NAMALWA (cell line): ENCODE measurements at regions not wholly inside any gene's neighbourhood (a gene's known extent, or its start where the extent isn't known, plus 50 kb on each side); places are given as distances from the start of the nearest gene placed in this dataset.

Source experiments
- DNase-seq: peaks from one replicate; pipeline ENCODE4 v3.0.0-alpha.2; 2015; ENCODE audit warnings: low spot score

- no peak for DNase-seq
Observed at GRCh38 chr6:104617591-104617990, 242.1 kb downstream of the HACE1 start.

GRCh38 chr6:104614394-104614793 lies 245.3 kb downstream of the HACE1 start:
- no peak for DNase-seq

- no peak for DNase-seq
Observed at GRCh38 chr6:104613416-104614001, 246.2 kb downstream of the HACE1 start.

GRCh38 chr6:104612541-104612940 lies 247.2 kb downstream of the HACE1 start:
- DNase-seq: no peak

- DNase-seq: no peak
Observed at GRCh38 chr6:104608101-104608500, 251.6 kb downstream of the HACE1 start.

- DNase-seq: no peak
Observed at GRCh38 chr6:104607501-104607900, 252.2 kb downstream of the HACE1 start.

GRCh38 chr6:104606361-104606760 lies 253.4 kb downstream of the HACE1 start:
- DNase-seq: no peak

- no peak for DNase-seq
Observed at GRCh38 chr6:104604685-104605084, 255.0 kb downstream of the HACE1 start.

- no peak for DNase-seq
Observed at GRCh38 chr6:104603108-104603745, 256.5 kb downstream of the HACE1 start.

- DNase-seq: no peak
Observed at GRCh38 chr6:104601721-104602120, 258.0 kb downstream of the HACE1 start.

- no peak for DNase-seq
Observed at GRCh38 chr6:104601131-104601651, 258.5 kb downstream of the HACE1 start.

GRCh38 chr6:104600639-104600931 lies 259.1 kb downstream of the HACE1 start:
- DNase-seq: no peak

- no peak for DNase-seq
Observed at GRCh38 chr6:104599821-104600638, 259.7 kb downstream of the HACE1 start.

- no peak for DNase-seq
Observed at GRCh38 chr6:104597541-104598050, 262.1 kb downstream of the HACE1 start.

- no peak for DNase-seq
Observed at GRCh38 chr6:104596091-104596490, 263.6 kb downstream of the HACE1 start.

- DNase-seq: no peak
Observed at GRCh38 chr6:104595311-104595820, 264.4 kb downstream of the HACE1 start.

GRCh38 chr6:104591573-104592334 lies 268.0 kb downstream of the HACE1 start:
- DNase-seq: no peak

- no peak for DNase-seq
Observed at GRCh38 chr6:104589940-104590339, 269.8 kb downstream of the HACE1 start.

GRCh38 chr6:104585646-104586045 lies 274.1 kb downstream of the HACE1 start:
- no peak for DNase-seq

- DNase-seq: no peak
Observed at GRCh38 chr6:104580452-104580851, 279.3 kb downstream of the HACE1 start.

- DNase-seq: no peak
Observed at GRCh38 chr6:104579310-104579863, 280.3 kb downstream of the HACE1 start.

- DNase-seq: no peak
Observed at GRCh38 chr6:104575536-104575935, 284.2 kb downstream of the HACE1 start.
